ENCODE measurements at regions not wholly inside any gene's neighbourhood (a gene's known extent, or its start where the extent isn't known, plus 50 kb on each side); places are given as distances from the start of the nearest gene placed in this dataset.

GRCh38 chr10:21202776-21203462 lies 305.8 kb upstream of the NEBL start:
- Histone ChIP-seq H3K4me1 (ENCODE audit: control insufficient read depth in 1 of 2, insufficient read depth in 2 of 2, low read length in 2 of 2) (no peaks in the 10 kb centered on the region), H3K9ac (ENCODE audit: low read depth in 1 of 2, low read length in 2 of 2) (no peak overlapping the region), H3K27ac (ENCODE audit: low read depth, low read length) (no peak overlapping the region)

DNA sequence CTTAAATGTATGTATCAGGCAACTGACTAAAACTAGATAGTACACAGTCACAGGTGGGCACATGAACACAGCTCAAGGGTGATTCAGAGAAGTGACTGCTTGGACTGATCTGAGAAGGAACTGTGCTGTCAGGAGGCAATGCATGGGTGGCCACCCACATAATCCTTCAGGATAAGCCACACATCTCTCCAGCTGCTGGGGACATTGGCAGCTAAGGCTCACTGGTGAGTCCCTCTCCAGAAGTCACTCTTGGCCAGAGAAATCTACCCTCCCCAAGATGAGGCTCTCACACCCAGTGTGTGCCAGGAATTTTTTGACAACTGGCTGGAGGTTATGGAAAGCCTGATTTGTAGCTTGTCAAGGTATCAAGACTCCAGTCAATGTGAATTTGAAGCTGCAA lies 302.4 kb upstream of the NEBL start:
- H3K9me3 ChIP-seq (ENCODE audit: control insufficient read depth in 1 of 2, low read length in 2 of 2), result peaks cover 11 to 14% of the 10 kb centered on the region in 2 donors
- H3K36me3 ChIP-seq (ENCODE audit: control insufficient read depth in 1 of 2, insufficient read depth in 2 of 2, low read length in 2 of 2), result no peaks in the 10 kb centered on the region
- no peak overlapping the region for H3K9ac ChIP-seq (ENCODE audit: low read depth in 1 of 2, low read length in 2 of 2)
- H3K4me1 ChIP-seq (ENCODE audit: control insufficient read depth in 1 of 2, insufficient read depth in 2 of 2, low read length in 2 of 2), result peaks cover 0 to 2% of the 10 kb centered on the region in 2 donors
- H3K4me3 ChIP-seq (ENCODE audit: low read depth in 1 of 2, low read length in 2 of 2), result no peak overlapping the region
- H3K27me3 ChIP-seq (ENCODE audit: control insufficient read depth in 1 of 2, insufficient read depth in 2 of 2, low read length in 2 of 2), result peaks cover 0 to under 1% of the 10 kb centered on the region in 2 donors
- no peak overlapping the region for H3K27ac ChIP-seq (ENCODE audit: low read depth, low read length)

More at GRCh38 chr10:21202776-21203462, 305.8 kb upstream of the NEBL start:
- peaks cover 6 to 15% of the 10 kb centered on the region in 2 donors for H3K9me3 ChIP-seq (ENCODE audit: control insufficient read depth in 1 of 2, low read length in 2 of 2)
- no peaks in the 10 kb centered on the region for H3K36me3 ChIP-seq (ENCODE audit: control insufficient read depth in 1 of 2, insufficient read depth in 2 of 2, low read length in 2 of 2)
- no peak overlapping the region for H3K4me3 ChIP-seq (ENCODE audit: low read depth in 1 of 2, low read length in 2 of 2)
- H3K27me3 ChIP-seq (ENCODE audit: control insufficient read depth in 1 of 2, insufficient read depth in 2 of 2, low read length in 2 of 2), result peaks cover 0 to 4% of the 10 kb centered on the region in 2 donors

- Histone ChIP-seq H3K27me3 (ENCODE audit: control insufficient read depth in 1 of 2, insufficient read depth in 2 of 2, low read length in 2 of 2) (no peaks in the 10 kb centered on the region), H3K9ac (ENCODE audit: low read depth in 1 of 2, low read length in 2 of 2) (no peak overlapping the region), H3K4me1 (ENCODE audit: control insufficient read depth in 1 of 2, insufficient read depth in 2 of 2, low read length in 2 of 2) (peaks cover 0 to 2% of the 10 kb centered on the region in 2 donors), H3K27ac (ENCODE audit: low read depth, low read length) (no peak overlapping the region), H3K36me3 (ENCODE audit: control insufficient read depth in 1 of 2, insufficient read depth in 2 of 2, low read length in 2 of 2) (no peaks in the 10 kb centered on the region), H3K4me3 (ENCODE audit: low read depth in 1 of 2, low read length in 2 of 2) (no peak overlapping the region), H3K9me3 (ENCODE audit: control insufficient read depth in 1 of 2, low read length in 2 of 2) (peaks cover 11 to 14% of the 10 kb centered on the region in 2 donors)
These were observed 300.7 kb upstream of the NEBL start for GRCh38 chr10:21197838-21198237.

DNA sequence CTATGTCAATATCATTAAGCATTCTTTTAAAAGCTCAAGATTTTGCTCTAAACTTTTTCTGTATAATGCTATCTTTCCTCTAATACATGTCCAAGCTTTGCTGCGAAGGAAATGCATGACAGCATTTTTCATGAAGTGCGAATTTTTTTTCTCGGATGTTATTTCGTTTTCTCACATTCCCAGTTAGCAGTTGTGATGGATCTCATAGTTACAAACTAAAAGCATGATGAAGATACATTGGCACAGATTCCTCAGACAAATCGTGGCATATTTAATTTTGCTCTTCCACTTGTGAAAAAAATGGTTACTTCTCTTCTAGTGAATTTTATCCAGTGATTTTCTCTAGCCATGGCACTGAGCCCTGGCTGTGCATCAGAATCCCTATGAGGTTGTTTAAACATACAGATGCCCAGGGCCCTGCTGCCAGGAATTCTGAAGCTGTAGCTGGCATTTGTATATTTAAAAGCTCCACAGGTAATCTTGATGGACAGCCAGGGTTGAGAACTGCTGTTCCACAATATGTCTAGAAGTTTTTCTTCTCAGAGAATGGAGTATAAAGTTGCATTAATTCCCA lies 299.8 kb upstream of the NEBL start:
- no peaks in the 10 kb centered on the region for H3K36me3 ChIP-seq (ENCODE audit: control insufficient read depth in 1 of 2, insufficient read depth in 2 of 2, low read length in 2 of 2)
- peaks cover 11 to 14% of the 10 kb centered on the region in 2 donors for H3K9me3 ChIP-seq (ENCODE audit: control insufficient read depth in 1 of 2, low read length in 2 of 2)
- no peak overlapping the region for H3K4me3 ChIP-seq (ENCODE audit: low read depth in 1 of 2, low read length in 2 of 2)
- no peak overlapping the region for H3K9ac ChIP-seq (ENCODE audit: low read depth in 1 of 2, low read length in 2 of 2)
- H3K27me3 ChIP-seq (ENCODE audit: control insufficient read depth in 1 of 2, insufficient read depth in 2 of 2, low read length in 2 of 2), result no peaks in the 10 kb centered on the region
- H3K27ac ChIP-seq (ENCODE audit: low read depth, low read length), result no peak overlapping the region
- H3K4me1 ChIP-seq (ENCODE audit: control insufficient read depth in 1 of 2, insufficient read depth in 2 of 2, low read length in 2 of 2), result peaks cover 0 to 2% of the 10 kb centered on the region in 2 donors

DNA sequence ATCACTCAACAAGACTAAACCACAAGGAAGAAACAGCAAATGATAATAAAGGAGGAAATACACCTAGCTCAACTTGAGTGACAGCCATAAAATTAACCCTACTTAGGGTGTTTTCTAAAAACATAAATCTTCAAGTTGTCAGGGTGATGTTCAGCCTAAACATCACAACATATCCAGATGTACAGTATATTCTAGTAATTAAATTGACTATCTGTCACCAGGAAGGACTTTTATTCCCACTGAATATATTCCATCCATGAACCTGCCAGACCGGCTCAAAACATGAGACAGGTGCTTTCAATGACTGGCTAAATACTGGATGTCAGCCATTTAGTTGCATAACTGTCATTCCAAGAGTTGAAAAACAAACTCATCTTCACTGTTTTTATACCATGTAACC lies 298.1 kb upstream of the NEBL start:
- H3K9me3 ChIP-seq (ENCODE audit: control insufficient read depth in 1 of 2, low read length in 2 of 2), result peaks cover 11 to 14% of the 10 kb centered on the region in 2 donors
- peaks cover 0 to 2% of the 10 kb centered on the region in 2 donors for H3K4me1 ChIP-seq (ENCODE audit: control insufficient read depth in 1 of 2, insufficient read depth in 2 of 2, low read length in 2 of 2)
- no peak overlapping the region for H3K4me3 ChIP-seq (ENCODE audit: low read depth in 1 of 2, low read length in 2 of 2)
- no peak overlapping the region for H3K27ac ChIP-seq (ENCODE audit: low read depth, low read length)
- no peaks in the 10 kb centered on the region for H3K27me3 ChIP-seq (ENCODE audit: control insufficient read depth in 1 of 2, insufficient read depth in 2 of 2, low read length in 2 of 2)
- H3K9ac ChIP-seq (ENCODE audit: low read depth in 1 of 2, low read length in 2 of 2), result no peak overlapping the region
- H3K36me3 ChIP-seq (ENCODE audit: control insufficient read depth in 1 of 2, insufficient read depth in 2 of 2, low read length in 2 of 2), result no peaks in the 10 kb centered on the region

DNA sequence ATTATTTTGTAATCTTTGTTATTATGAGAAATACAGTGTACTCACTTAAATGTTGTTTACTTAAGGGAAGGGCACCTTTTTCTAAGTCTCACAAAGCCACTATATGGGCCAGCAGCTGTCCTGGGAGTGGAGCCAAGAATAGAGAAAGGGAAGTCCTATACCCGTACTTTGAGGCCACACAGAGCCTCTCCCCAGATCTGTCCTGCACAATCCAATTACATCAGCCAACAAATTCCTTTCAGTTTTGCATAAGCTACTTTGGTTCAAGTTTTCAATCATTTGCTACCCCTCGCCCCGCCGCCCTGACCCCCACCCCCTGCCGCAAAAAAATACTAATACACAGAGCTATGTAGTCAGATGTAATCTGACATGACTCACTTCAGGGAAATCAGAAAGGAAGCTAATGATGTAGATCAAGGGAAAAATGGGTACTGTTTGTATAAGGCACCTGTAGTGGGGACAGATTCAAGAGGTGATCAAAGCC lies 297.4 kb upstream of the NEBL start:
- H3K4me1 ChIP-seq (ENCODE audit: control insufficient read depth in 1 of 2, insufficient read depth in 2 of 2, low read length in 2 of 2), result peaks cover 0 to 2% of the 10 kb centered on the region in 2 donors
- peaks cover 11 to 14% of the 10 kb centered on the region in 2 donors for H3K9me3 ChIP-seq (ENCODE audit: control insufficient read depth in 1 of 2, low read length in 2 of 2)
- H3K36me3 ChIP-seq (ENCODE audit: control insufficient read depth in 1 of 2, insufficient read depth in 2 of 2, low read length in 2 of 2), result no peaks in the 10 kb centered on the region
- no peak overlapping the region for H3K4me3 ChIP-seq (ENCODE audit: low read depth in 1 of 2, low read length in 2 of 2)
- no peaks in the 10 kb centered on the region for H3K27me3 ChIP-seq (ENCODE audit: control insufficient read depth in 1 of 2, insufficient read depth in 2 of 2, low read length in 2 of 2)
- no peak overlapping the region for H3K27ac ChIP-seq (ENCODE audit: low read depth, low read length)
- no peak overlapping the region for H3K9ac ChIP-seq (ENCODE audit: low read depth in 1 of 2, low read length in 2 of 2)

GRCh38 chr10:21193196-21193595 lies 296.1 kb upstream of the NEBL start:
- Histone ChIP-seq H3K4me1 (ENCODE audit: control insufficient read depth in 1 of 2, insufficient read depth in 2 of 2, low read length in 2 of 2) (peaks cover 0 to 2% of the 10 kb centered on the region in 2 donors), H3K4me3 (ENCODE audit: low read depth in 1 of 2, low read length in 2 of 2) (no peak overlapping the region), H3K9me3 (ENCODE audit: control insufficient read depth in 1 of 2, low read length in 2 of 2) (peaks cover 7 to 9% of the 10 kb centered on the region in 2 donors), H3K36me3 (ENCODE audit: control insufficient read depth in 1 of 2, insufficient read depth in 2 of 2, low read length in 2 of 2) (no peaks in the 10 kb centered on the region), H3K27me3 (ENCODE audit: control insufficient read depth in 1 of 2, insufficient read depth in 2 of 2, low read length in 2 of 2) (no peaks in the 10 kb centered on the region), H3K27ac (ENCODE audit: low read depth, low read length) (no peak overlapping the region), H3K9ac (ENCODE audit: low read depth in 1 of 2, low read length in 2 of 2) (no peak overlapping the region)

DNA sequence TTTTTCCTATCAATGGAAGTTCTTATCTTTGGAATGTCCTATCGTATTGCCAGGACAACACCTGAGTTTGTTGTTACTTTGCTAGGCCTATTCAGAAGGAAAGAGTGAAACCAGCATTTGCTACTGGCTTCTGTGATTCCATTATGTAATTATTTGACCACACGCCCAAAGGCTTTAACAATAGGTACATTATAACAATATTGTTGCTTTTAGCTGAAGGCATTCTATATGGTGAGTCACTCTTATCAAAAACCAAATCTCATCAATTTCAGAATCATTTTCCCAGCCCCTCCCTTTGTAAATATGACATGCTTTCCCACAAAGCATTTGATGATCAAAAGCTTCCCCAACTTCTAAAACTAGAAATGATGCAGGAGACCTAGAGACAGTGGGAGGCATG lies 294.4 kb upstream of the NEBL start:
- peaks cover 0 to 2% of the 10 kb centered on the region in 2 donors for H3K4me1 ChIP-seq (ENCODE audit: control insufficient read depth in 1 of 2, insufficient read depth in 2 of 2, low read length in 2 of 2)
- H3K9ac ChIP-seq (ENCODE audit: low read depth in 1 of 2, low read length in 2 of 2), result no peak overlapping the region
- H3K9me3 ChIP-seq (ENCODE audit: control insufficient read depth in 1 of 2, low read length in 2 of 2), result no peaks in the 10 kb centered on the region
- H3K27ac ChIP-seq (ENCODE audit: low read depth, low read length), result no peak overlapping the region
- H3K27me3 ChIP-seq (ENCODE audit: control insufficient read depth in 1 of 2, insufficient read depth in 2 of 2, low read length in 2 of 2), result no peaks in the 10 kb centered on the region
- H3K4me3 ChIP-seq (ENCODE audit: low read depth in 1 of 2, low read length in 2 of 2), result no peak overlapping the region
- no peaks in the 10 kb centered on the region for H3K36me3 ChIP-seq (ENCODE audit: control insufficient read depth in 1 of 2, insufficient read depth in 2 of 2, low read length in 2 of 2)

- Histone ChIP-seq H3K4me1 (ENCODE audit: control insufficient read depth in 1 of 2, insufficient read depth in 2 of 2, low read length in 2 of 2) (no peaks in the 10 kb centered on the region), H3K27ac (ENCODE audit: low read depth, low read length) (no peak overlapping the region), H3K9ac (ENCODE audit: low read depth in 1 of 2, low read length in 2 of 2) (no peak overlapping the region), H3K9me3 (ENCODE audit: control insufficient read depth in 1 of 2, low read length in 2 of 2) (no peaks in the 10 kb centered on the region), H3K27me3 (ENCODE audit: control insufficient read depth in 1 of 2, insufficient read depth in 2 of 2, low read length in 2 of 2) (no peaks in the 10 kb centered on the region), H3K4me3 (ENCODE audit: low read depth in 1 of 2, low read length in 2 of 2) (no peak overlapping the region), H3K36me3 (ENCODE audit: control insufficient read depth in 1 of 2, insufficient read depth in 2 of 2, low read length in 2 of 2) (no peaks in the 10 kb centered on the region)
These were observed 287.9 kb upstream of the NEBL start for GRCh38 chr10:21184984-21185383.

GRCh38 chr10:21184216-21184615 lies 287.1 kb upstream of the NEBL start:
- Histone ChIP-seq H3K27me3 (ENCODE audit: control insufficient read depth in 1 of 2, insufficient read depth in 2 of 2, low read length in 2 of 2) (no peaks in the 10 kb centered on the region), H3K36me3 (ENCODE audit: control insufficient read depth in 1 of 2, insufficient read depth in 2 of 2, low read length in 2 of 2) (no peaks in the 10 kb centered on the region), H3K9ac (ENCODE audit: low read depth in 1 of 2, low read length in 2 of 2) (no peak overlapping the region), H3K27ac (ENCODE audit: low read depth, low read length) (no peak overlapping the region), H3K4me1 (ENCODE audit: control insufficient read depth in 1 of 2, insufficient read depth in 2 of 2, low read length in 2 of 2) (no peaks in the 10 kb centered on the region), H3K9me3 (ENCODE audit: control insufficient read depth in 1 of 2, low read length in 2 of 2) (no peaks in the 10 kb centered on the region), H3K4me3 (ENCODE audit: low read depth in 1 of 2, low read length in 2 of 2) (no peak overlapping the region)

Measured in duodenal mucosa (tissue), 2 donors.